Endometrium (tissue), 2 donors: ENCODE measurements at regions not wholly inside any gene's neighbourhood (a gene's known extent, or its start where the extent isn't known, plus 50 kb on each side); places are given as distances from the start of the nearest gene placed in this dataset.
"Not testable (repeated sequence)": the region's sequence is repeated elsewhere in the genome, so short reads cannot be mapped to it uniquely, and the experiment has no call there.

Experiments used
- FAIRE-seq: peaks from 2 replicates; lab custom pipeline; 2012; peaks lifted over from hg19 to GRCh38; lab: Jason Lieb, UNC
- donor health status: control.
- donor health status: control.

- FAIRE-seq: no peak
Measured at GRCh38 chr12:131229426-131230339, 276.0 kb downstream of the ADGRD1 start.

DNA sequence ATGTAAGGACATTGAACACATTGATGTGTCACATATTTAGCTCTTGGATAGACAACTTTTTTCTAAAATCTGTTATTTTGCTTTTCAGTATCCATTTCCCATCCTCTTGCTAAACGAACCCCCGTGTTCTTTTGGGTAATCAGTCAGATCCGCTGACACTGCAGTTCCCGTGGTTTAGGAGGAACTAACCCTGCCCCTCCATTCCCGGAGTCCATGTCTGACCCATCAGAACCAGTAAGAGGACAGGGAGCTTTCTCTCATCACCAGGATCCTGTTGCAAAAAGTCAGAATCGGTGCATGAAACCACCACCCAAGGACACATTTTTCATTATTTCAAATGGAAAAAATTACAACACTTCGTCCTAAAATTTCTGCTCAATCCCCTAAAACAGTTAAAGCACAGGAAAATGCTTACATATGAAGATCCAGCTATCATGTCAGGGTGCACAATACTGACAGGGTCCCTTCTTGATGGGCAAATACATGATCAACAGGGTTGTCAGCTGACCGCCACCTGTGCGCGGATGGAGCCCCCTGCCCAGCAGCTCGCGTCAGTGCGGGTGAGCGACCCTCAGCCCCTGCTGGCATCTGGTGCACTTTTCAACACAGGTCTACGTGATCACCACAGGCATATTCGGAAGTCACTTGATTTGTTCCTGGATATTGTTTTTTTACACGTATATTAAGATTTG, 276.8 kb downstream of the ADGRD1 start:
- FAIRE-seq: no peak

GRCh38 chr12:131231032-131231980, 277.6 kb downstream of the ADGRD1 start:
- FAIRE-seq: no peak

DNA sequence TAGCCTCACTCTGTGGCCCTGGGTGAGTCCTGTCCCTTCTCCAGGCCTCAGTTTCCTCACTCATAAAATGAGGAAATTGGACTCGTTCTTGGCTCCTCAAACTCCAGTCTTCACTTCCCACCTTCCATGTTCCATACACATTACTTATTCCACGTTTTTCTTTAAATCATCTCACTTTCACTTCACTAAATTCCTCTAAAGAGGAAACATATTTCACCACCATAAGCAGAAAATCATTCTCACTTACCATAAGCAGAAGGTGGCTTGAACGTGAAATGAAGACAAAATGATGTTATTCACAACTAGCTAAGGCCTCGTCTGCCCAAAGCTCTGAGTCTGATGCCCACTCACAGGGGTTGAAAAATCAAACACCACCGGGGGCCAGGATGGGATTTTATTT, 278.3 kb downstream of the ADGRD1 start:
- FAIRE-seq: no peak

- FAIRE-seq: not testable (repeated sequence)
Measured at GRCh38 chr12:131232872-131233271, 279.2 kb downstream of the ADGRD1 start.

DNA sequence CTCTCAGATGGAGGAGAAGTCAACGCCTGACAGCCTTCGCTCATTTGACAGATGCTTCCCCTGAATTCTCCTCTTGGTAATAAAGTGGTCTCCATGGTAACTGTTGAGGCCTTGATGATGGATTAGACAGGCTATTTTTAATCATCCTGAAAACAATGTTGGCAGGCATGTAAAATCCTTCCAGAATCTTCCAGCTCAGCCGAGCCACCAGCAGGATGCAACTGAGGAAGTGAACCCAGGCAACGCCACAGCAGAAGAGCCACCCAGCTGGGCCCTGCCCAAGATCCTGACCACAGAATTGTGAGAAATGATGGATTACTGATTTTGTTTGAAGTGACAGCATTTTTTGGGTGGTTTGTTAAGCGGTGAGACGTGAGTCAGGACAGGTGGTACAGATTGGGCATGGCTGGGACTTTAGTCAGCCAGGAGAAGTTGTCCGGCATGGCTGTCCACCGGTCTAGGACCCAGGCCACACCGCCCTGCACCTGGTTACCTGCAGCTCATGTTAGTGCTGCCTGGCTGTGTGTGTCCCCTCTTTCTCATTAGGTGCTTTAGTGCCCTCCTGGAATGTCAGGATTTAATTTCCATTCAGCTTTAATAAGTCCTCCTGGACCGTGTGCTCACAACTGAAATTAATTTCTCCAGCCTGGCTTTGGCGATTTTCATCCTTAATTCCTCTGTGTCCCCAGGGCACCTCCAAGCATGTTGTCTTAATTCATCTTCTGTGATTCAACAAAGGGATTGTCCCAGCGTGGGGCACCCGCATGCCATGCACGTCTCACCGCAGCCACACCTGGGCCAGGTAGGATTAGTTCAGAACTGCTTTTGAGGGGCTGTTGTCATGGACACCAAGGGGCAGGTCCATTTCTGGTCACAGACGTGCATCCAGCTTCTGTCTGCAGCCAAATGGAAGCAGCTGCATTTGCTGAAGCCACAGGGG, 280.4 kb downstream of the ADGRD1 start:
- FAIRE-seq: not testable (repeated sequence)

GRCh38 chr12:131234841-131235271, 281.1 kb downstream of the ADGRD1 start:
- peak; percentile 33 for FAIRE-seq

- FAIRE-seq: no peak
Measured at GRCh38 chr12:131235871-131236271, 282.2 kb downstream of the ADGRD1 start.

DNA sequence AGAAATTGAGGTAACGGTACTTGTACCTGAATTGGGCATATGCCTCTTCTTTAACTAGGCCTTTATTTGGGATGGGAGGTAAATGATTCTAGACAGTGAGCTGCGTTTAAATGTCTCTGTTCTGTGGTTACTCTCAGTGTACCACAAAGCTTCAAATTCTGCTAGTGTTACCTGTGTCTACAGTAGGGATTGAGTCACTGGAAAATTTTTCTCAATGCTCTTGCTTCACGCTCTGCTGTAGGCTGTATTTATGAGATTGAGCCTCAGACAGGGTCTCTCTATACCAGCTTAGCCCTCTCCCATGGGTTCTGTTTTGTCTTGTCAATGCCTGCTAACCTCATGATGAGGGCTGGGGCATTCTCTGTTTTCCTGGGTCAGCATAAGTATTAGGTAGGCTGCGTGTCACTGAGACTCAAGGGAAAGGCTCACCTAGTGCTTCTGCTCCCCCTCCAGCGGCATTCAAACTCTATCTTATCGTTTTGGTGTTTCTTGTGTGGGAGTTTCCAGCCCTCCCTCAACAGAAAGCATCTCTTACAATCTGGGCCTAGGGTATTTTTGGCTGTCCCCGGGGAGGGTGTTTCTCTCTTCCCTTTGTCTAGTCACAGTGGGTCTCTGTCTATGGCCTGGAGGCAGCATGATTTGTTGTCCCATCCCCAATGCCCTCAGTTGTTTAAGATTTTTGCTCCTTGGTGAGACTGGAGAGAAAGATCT, 285.8 kb downstream of the ADGRD1 start:
- FAIRE-seq: no peak

GRCh38 chr12:131241517-131241916, 287.8 kb downstream of the ADGRD1 start:
- no peak for FAIRE-seq

DNA sequence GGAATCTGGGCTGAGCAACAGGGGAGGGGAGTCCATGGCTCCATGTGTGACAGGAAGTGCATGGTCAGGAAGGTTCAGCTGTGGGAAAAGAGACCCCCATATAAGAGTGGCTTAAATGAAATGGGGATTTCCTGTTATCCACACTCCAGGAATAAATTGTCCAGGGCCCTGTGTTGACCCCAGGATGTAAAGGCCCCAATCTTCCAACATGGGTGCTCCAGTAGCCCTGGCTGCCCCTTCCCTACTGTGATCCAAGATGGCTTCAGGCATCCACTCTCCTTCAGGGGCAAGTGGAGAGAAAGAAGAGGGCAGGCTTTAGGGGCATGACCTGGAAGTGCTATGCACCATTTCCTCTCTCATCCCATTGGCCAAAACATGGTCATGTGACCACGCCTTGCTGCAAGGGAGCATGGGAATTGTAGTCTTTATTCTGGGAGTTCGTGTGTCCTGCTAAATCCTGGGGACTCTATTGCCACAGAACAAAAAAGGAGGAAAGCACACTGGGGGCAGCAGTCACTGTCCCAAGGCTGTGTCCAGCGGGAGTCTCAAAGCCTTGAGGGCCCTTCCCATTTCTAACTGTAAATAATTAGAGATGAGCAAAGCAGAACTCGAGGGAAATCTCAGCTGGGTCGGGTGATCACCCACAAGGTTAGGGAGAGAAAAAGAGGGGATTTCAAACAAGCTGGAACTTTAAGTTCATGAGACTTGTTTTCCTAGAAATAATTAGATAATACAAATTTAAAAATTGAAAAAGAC, 289.2 kb downstream of the ADGRD1 start:
- no peak for FAIRE-seq

DNA sequence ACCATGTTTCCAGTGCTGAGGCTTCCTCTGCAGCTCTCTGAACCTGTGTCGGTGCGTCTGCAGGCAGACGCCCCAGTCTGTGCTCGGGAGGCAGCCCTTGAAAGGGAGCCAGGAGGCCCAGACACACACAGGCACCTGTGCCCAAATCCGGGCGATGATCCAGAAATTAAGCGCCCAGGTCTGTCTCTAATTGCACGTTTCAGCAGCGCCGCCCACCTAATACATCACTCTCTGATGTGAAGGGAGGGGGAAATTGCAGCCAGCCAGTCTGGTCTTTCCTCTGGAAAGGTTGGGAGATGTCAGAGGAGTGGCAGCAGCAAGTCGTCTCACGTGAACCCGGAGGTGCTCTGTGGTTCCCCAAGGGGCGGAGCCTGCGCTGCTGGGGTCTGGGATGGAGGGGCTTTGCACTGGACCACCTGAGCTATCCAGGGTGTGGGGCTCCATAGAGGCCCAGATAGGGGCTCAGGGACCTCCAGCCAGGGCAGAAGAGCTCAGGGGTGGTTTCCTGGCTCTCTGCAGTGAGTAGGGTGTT, 290.5 kb downstream of the ADGRD1 start:
- FAIRE-seq: not testable (repeated sequence)

DNA sequence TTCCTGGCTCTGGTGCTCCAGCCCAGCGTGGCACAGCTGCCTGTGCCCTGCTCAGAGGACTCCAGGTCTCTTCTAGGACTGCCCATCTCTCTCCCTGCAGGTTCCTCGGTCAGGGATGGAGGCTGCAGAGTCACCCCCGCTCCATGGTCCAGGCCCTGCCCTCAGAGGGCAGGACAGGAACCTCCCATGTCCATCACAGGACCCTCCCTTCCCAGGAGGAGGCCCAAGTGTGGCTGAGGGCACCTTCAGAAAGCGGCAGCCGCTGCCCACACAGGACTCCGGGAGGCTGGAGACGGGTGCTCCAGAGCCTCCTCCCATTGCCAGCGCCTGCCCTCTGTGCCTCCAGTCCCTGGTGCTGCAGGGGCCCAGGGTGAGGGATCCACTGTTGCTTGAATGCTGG, 291.5 kb downstream of the ADGRD1 start:
- not testable (repeated sequence) for FAIRE-seq

DNA sequence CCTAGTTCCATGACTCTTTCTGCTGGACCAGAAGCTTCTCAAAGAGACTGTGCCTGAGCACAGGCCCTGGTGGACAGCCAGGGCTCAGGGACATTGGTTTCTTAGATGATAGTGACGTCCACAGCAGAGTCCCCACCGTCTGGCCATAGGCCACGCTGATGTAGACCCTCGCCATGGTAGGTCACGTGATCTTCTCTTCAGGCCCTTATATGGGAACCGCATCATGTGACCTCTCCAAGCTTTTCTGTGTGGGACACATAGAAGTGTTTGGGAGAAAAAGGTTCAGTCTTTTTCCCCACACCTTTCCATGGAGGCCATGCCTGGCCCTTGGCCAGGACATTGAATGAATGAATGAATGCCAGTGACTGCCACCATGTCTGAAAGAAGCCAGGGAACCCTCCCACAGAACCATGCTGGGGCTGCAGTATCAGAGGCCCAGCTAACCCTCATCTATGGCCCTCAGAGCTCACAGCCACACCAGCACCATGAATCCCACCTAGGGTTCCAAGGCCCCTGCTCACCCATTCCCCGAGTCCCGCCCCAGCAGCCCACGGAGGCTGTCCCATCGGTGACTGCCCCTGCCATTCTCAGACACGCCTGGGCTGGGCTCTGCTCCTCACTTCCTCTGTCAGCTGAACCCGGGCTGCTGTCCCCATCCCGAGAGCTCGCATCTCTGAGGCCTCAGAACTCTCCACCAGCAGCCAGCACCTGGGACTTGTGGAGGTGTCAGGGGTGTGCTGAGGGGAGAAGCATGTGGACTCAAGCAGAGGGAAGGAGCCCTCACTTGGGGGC, 292.1 kb downstream of the ADGRD1 start:
- FAIRE-seq: no peak

GRCh38 chr12:131247026-131247725, 293.5 kb downstream of the ADGRD1 start:
- not testable (repeated sequence) for FAIRE-seq

DNA sequence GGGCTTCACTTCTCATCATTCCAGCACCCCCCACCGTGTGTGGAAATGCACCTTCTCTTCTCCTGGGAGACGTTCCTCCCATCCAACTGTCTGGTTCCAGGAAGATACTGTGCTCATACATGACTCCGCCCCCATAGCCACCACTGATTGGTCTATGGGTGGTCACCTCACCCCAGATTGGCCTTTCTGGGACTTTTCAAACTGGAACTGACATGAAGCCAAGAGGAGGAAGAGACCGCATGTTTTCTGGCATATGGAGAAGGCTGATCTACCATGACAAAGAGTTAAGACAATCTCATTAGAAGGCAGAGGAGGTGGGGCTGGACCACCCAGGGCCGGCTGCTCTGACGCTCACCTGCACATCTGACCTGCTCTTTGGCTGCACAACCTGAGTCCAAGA, 294.2 kb downstream of the ADGRD1 start:
- FAIRE-seq: not testable (repeated sequence)

- FAIRE-seq: no peak
Measured at GRCh38 chr12:131249246-131250027, 295.7 kb downstream of the ADGRD1 start.
